ENCODE measurements at regions not wholly inside any gene's neighbourhood (a gene's known extent, or its start where the extent isn't known, plus 50 kb on each side); places are given as distances from the start of the nearest gene placed in this dataset.

GRCh38 chr2:118296663-118297062, 208.4 kb downstream of the INSIG2 start:
- Histone ChIP-seq H3K4me2 (ENCODE audit: low read length) (no peak overlapping the region), H3K9me2 (ENCODE audit: low read depth, low read length) (no peaks in the 10 kb centered on the region), H3K9ac (ENCODE audit: low read length) (no peak overlapping the region), H3K4me3 (ENCODE audit: low read depth, low read length, poor library complexity, severe bottlenecking) (no peak overlapping the region), H3F3A (ENCODE audit: insufficient read depth, low read length) (no peaks in the 10 kb centered on the region), H4K20me1 (ENCODE audit: insufficient read depth, low read length) (no peaks in the 10 kb centered on the region), H3K9me3 (ENCODE audit: low read length) (no peaks in the 10 kb centered on the region), H3K4me1 (ENCODE audit: insufficient read depth, low read length, severe bottlenecking) (no peaks in the 10 kb centered on the region), H3K27ac (ENCODE audit: low read depth, low read length, poor library complexity, severe bottlenecking) (no peak overlapping the region), H3K36me3 (ENCODE audit: insufficient read depth, low read length) (no peaks in the 10 kb centered on the region), H2AFZ (ENCODE audit: low read length) (no peak overlapping the region), H3K79me2 (ENCODE audit: insufficient read depth, low read length) (no peaks in the 10 kb centered on the region), H3K27me3 (ENCODE audit: insufficient read depth, low read length) (no peaks in the 10 kb centered on the region)
- no peak for TF ChIP-seq EZH2 (IDR thresholded peaks at IDR 0.05; ENCODE audit: borderline replicate concordance, low read length)
- TF ChIP-seq, protein P1, sequence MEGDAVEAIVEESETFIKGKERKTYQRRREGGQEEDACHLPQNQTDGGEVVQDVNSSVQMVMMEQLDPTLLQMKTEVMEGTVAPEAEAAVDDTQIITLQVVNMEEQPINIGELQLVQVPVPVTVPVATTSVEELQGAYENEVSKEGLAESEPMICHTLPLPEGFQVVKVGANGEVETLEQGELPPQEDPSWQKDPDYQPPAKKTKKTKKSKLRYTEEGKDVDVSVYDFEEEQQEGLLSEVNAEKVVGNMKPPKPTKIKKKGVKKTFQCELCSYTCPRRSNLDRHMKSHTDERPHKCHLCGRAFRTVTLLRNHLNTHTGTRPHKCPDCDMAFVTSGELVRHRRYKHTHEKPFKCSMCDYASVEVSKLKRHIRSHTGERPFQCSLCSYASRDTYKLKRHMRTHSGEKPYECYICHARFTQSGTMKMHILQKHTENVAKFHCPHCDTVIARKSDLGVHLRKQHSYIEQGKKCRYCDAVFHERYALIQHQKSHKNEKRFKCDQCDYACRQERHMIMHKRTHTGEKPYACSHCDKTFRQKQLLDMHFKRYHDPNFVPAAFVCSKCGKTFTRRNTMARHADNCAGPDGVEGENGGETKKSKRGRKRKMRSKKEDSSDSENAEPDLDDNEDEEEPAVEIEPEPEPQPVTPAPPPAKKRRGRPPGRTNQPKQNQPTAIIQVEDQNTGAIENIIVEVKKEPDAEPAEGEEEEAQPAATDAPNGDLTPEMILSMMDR (IDR thresholded peaks at IDR 0.05; ENCODE audit: low read length) = no peak

DNA sequence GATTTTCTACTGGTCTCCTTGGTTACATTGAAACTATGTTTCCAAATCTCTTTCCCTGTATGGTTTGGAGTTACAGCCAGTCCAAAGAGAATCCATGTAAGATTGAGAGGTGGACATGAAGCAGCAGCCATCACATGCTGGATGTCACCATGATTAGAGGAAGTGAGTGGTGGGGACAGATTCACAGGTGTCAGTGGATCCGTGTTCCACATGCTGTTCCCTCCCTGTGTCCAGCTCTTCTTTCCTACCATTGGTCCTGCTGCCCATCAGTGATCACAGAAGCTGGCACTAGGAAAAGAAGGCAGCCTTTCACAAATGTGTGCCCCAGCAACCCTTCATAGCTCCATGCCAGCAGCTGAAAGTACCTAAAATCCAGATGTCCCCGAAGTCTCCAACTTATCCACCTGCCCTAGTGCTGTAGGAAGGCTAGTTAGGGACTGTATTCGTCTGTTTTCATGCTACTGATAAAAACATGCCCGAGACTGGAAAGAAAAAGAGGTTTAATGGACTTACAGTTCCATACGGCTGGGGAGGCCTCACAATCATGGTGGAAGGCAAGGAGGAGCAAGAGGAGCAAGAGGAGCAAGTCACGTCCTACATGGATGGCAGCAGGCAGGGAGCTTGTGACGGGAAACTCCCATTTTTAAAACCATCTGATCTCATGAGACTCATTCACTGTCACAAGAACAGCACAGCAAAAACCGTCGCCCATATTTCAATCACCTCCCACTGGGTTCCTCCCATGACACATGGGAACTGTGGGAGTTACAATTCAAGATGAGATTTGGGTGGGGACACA, 207.5 kb downstream of the INSIG2 start:
- H3K9ac ChIP-seq (ENCODE audit: low read length) = no peak overlapping the region
- no peaks in the 10 kb centered on the region for H3K9me3 ChIP-seq (ENCODE audit: low read length)
- no peak overlapping the region for H3K27ac ChIP-seq (ENCODE audit: low read depth, low read length, poor library complexity, severe bottlenecking)
- no peaks in the 10 kb centered on the region for H3K9me2 ChIP-seq (ENCODE audit: low read depth, low read length)
- no peak overlapping the region for H3K4me2 ChIP-seq (ENCODE audit: low read length)
- no peaks in the 10 kb centered on the region for H3F3A ChIP-seq (ENCODE audit: insufficient read depth, low read length)
- H3K27me3 ChIP-seq (ENCODE audit: insufficient read depth, low read length) = no peaks in the 10 kb centered on the region
- TF ChIP-seq, protein P1 (IDR thresholded peaks at IDR 0.05; ENCODE audit: low read length) = no peak
- no peak for TF ChIP-seq EZH2 (IDR thresholded peaks at IDR 0.05; ENCODE audit: borderline replicate concordance, low read length)
- no peaks in the 10 kb centered on the region for H3K36me3 ChIP-seq (ENCODE audit: insufficient read depth, low read length)
- H3K4me3 ChIP-seq (ENCODE audit: low read depth, low read length, poor library complexity, severe bottlenecking) = no peak overlapping the region
- no peaks in the 10 kb centered on the region for H4K20me1 ChIP-seq (ENCODE audit: insufficient read depth, low read length)
- no peak overlapping the region for H2AFZ ChIP-seq (ENCODE audit: low read length)
- H3K79me2 ChIP-seq (ENCODE audit: insufficient read depth, low read length) = no peaks in the 10 kb centered on the region
- H3K4me1 ChIP-seq (ENCODE audit: insufficient read depth, low read length, severe bottlenecking) = no peaks in the 10 kb centered on the region

- Histone ChIP-seq H3F3A (ENCODE audit: insufficient read depth, low read length) (no peaks in the 10 kb centered on the region), H4K20me1 (ENCODE audit: insufficient read depth, low read length) (no peaks in the 10 kb centered on the region), H3K36me3 (ENCODE audit: insufficient read depth, low read length) (no peaks in the 10 kb centered on the region), H3K4me3 (ENCODE audit: low read depth, low read length, poor library complexity, severe bottlenecking) (no peak overlapping the region), H3K27me3 (ENCODE audit: insufficient read depth, low read length) (no peaks in the 10 kb centered on the region), H3K9me2 (ENCODE audit: low read depth, low read length) (no peaks in the 10 kb centered on the region), H3K9me3 (ENCODE audit: low read length) (no peaks in the 10 kb centered on the region), H3K9ac (ENCODE audit: low read length) (no peak overlapping the region), H3K79me2 (ENCODE audit: insufficient read depth, low read length) (no peaks in the 10 kb centered on the region), H3K4me2 (ENCODE audit: low read length) (no peak overlapping the region), H2AFZ (ENCODE audit: low read length) (no peak overlapping the region), H3K27ac (ENCODE audit: low read depth, low read length, poor library complexity, severe bottlenecking) (no peak overlapping the region), H3K4me1 (ENCODE audit: insufficient read depth, low read length, severe bottlenecking) (no peaks in the 10 kb centered on the region)
- no peak for TF ChIP-seq EZH2 (IDR thresholded peaks at IDR 0.05; ENCODE audit: borderline replicate concordance, low read length)
- TF ChIP-seq, protein P1 (IDR thresholded peaks at IDR 0.05; ENCODE audit: low read length) = no peak
Measured at GRCh38 chr2:118294063-118294462, 205.8 kb downstream of the INSIG2 start.
